Naive B cell (primary cell): ENCODE measurements at regions not wholly inside any gene's neighbourhood (a gene's known extent, or its start where the extent isn't known, plus 50 kb on each side); places are given as distances from the start of the nearest gene placed in this dataset.

Source experiments
- ATAC-seq, 2 donors: fragments of 150-1000 bp; cut with Tn5 transposase; 2 replicates each; pipeline ENCODE4 v1.10.0; 2021; ENCODE audit warnings: low read depth in 2 of 2, mild to moderate bottlenecking in 2 of 2, moderate library complexity in 2 of 2
- DNase-seq: peaks from one replicate; pipeline ENCODE4 v3.0.0; 2022
- H3K27ac Mint-ChIP-seq, 6 donors: one replicate each; pipeline ENCODE4 v1.8.0; 2020 to 2022; ENCODE audit warnings: mild to moderate bottlenecking in 6 of 6, mixed read lengths in 6 of 6, moderate library complexity in 5 of 6, inconsistent platforms in 2 of 6
- H3K27me3 Mint-ChIP-seq, 3 donors: one replicate each; pipeline ENCODE4 v1.8.0; 2021 to 2022; ENCODE audit warnings: mixed read lengths in 3 of 3, mild to moderate bottlenecking in 1 of 3
- H3K36me3 Mint-ChIP-seq, 2 donors: one replicate each; pipeline ENCODE4 v1.8.0; 2020 to 2022; ENCODE audit warnings: mixed read lengths in 2 of 2, inconsistent platforms in 1 of 2, mild to moderate bottlenecking in 1 of 2
- H3K4me1 Mint-ChIP-seq, 3 donors: one replicate each; pipeline ENCODE4 v1.8.0; 2020 to 2022; ENCODE audit warnings: mixed read lengths in 3 of 3, inconsistent platforms in 1 of 3, mild to moderate bottlenecking in 1 of 3, moderate library complexity in 1 of 3
- H3K4me3 Mint-ChIP-seq, 8 donors: one replicate each; pipeline ENCODE4 v1.8.0; 2020 to 2022; ENCODE audit warnings: mild to moderate bottlenecking in 8 of 8, mixed read lengths in 8 of 8, moderate library complexity in 8 of 8, inconsistent platforms in 2 of 8
- H3K9me3 Mint-ChIP-seq, 7 donors: one replicate each; pipeline ENCODE4 v1.8.0; 2020 to 2022; ENCODE audit warnings: mixed read lengths in 7 of 7, mild to moderate bottlenecking in 5 of 7, inconsistent platforms in 2 of 7, moderate library complexity in 1 of 7

- DNase-seq = no peak
- H3K36me3 Mint-ChIP-seq = no peaks in the 10 kb centered on the region
- peaks cover 5 to 21% (median 10%) of the 10 kb centered on the region in 7 donors for H3K9me3 Mint-ChIP-seq
- no peaks in the 10 kb centered on the region for H3K27me3 Mint-ChIP-seq
- no peak overlapping the region for H3K4me3 Mint-ChIP-seq
- H3K4me1 Mint-ChIP-seq = no peaks in the 10 kb centered on the region
- ATAC-seq = no peak
- no peak overlapping the region for H3K27ac Mint-ChIP-seq
Observed at GRCh38 chr11:106451228-106451922, 373.9 kb downstream of the AASDHPPT start.

GRCh38 chr11:106456647-106457046 is 379.2 kb downstream of the AASDHPPT start:
- H3K27me3 Mint-ChIP-seq = no peaks in the 10 kb centered on the region
- no peak overlapping the region for H3K4me3 Mint-ChIP-seq
- ATAC-seq (no peak), DNase-seq (no peak)
- H3K4me1 Mint-ChIP-seq = no peaks in the 10 kb centered on the region
- H3K36me3 Mint-ChIP-seq = no peaks in the 10 kb centered on the region
- H3K9me3 Mint-ChIP-seq = peaks cover 0 to 21% (median 5%) of the 10 kb centered on the region in 7 donors
- no peak overlapping the region for H3K27ac Mint-ChIP-seq

GRCh38 chr11:106457727-106458126 is 380.3 kb downstream of the AASDHPPT start:
- Mint-ChIP-seq H3K27ac (no peak overlapping the region), H3K27me3 (no peaks in the 10 kb centered on the region), H3K4me3 (no peak overlapping the region), H3K4me1 (no peaks in the 10 kb centered on the region), H3K9me3 (peaks cover 0 to 15% (median 7%) of the 10 kb centered on the region in 7 donors), H3K36me3 (no peaks in the 10 kb centered on the region)
- no peak for DNase-seq
- ATAC-seq = no peak

- no peak overlapping the region for H3K4me3 Mint-ChIP-seq
- ATAC-seq (no peak), DNase-seq (no peak)
- H3K36me3 Mint-ChIP-seq = no peaks in the 10 kb centered on the region
- H3K9me3 Mint-ChIP-seq = peaks cover 0 to 14% (median 7%) of the 10 kb centered on the region in 7 donors
- H3K27ac Mint-ChIP-seq = no peak overlapping the region
- no peaks in the 10 kb centered on the region for H3K27me3 Mint-ChIP-seq
- H3K4me1 Mint-ChIP-seq = no peaks in the 10 kb centered on the region
Observed at GRCh38 chr11:106459135-106459534, 381.7 kb downstream of the AASDHPPT start.

GRCh38 chr11:106461148-106461691 is 383.8 kb downstream of the AASDHPPT start:
- no peaks in the 10 kb centered on the region for H3K36me3 Mint-ChIP-seq
- no peaks in the 10 kb centered on the region for H3K27me3 Mint-ChIP-seq
- DNase-seq = no peak
- peaks cover 0 to 8% (median 4%) of the 10 kb centered on the region in 7 donors for H3K9me3 Mint-ChIP-seq
- H3K27ac Mint-ChIP-seq = no peak overlapping the region
- ATAC-seq = no peak
- H3K4me1 Mint-ChIP-seq = no peaks in the 10 kb centered on the region
- H3K4me3 Mint-ChIP-seq = no peak overlapping the region

- ATAC-seq (no peak), DNase-seq (no peak)
- Mint-ChIP-seq H3K36me3 (no peaks in the 10 kb centered on the region), H3K27me3 (no peaks in the 10 kb centered on the region), H3K27ac (no peak overlapping the region), H3K4me1 (no peaks in the 10 kb centered on the region), H3K9me3 (peaks cover 0 to 8% (median 4%) of the 10 kb centered on the region in 7 donors), H3K4me3 (no peak overlapping the region)
Observed at GRCh38 chr11:106461839-106462545, 384.5 kb downstream of the AASDHPPT start.

- Mint-ChIP-seq H3K9me3 (peaks cover 0 to 11% (median 4%) of the 10 kb centered on the region in 7 donors), H3K4me3 (no peak overlapping the region), H3K27ac (no peak overlapping the region), H3K4me1 (no peaks in the 10 kb centered on the region), H3K27me3 (no peaks in the 10 kb centered on the region), H3K36me3 (no peaks in the 10 kb centered on the region)
- DNase-seq = no peak
- ATAC-seq = no peak
Observed at GRCh38 chr11:106463154-106463553, 385.7 kb downstream of the AASDHPPT start.

GRCh38 chr11:106463796-106464201 is 386.3 kb downstream of the AASDHPPT start:
- Mint-ChIP-seq H3K27ac (no peak overlapping the region), H3K27me3 (no peaks in the 10 kb centered on the region), H3K9me3 (peaks cover 0 to 11% (median 4%) of the 10 kb centered on the region in 7 donors), H3K36me3 (no peaks in the 10 kb centered on the region), H3K4me1 (no peaks in the 10 kb centered on the region), H3K4me3 (no peak overlapping the region)
- DNase-seq (no peak), ATAC-seq (no peak)

- no peak for ATAC-seq
- no peak for DNase-seq
- Mint-ChIP-seq H3K27me3 (no peaks in the 10 kb centered on the region), H3K4me1 (no peaks in the 10 kb centered on the region), H3K9me3 (peaks cover 0 to 11% (median 4%) of the 10 kb centered on the region in 7 donors), H3K4me3 (no peak overlapping the region), H3K36me3 (no peaks in the 10 kb centered on the region), H3K27ac (no peak overlapping the region)
Observed at GRCh38 chr11:106464728-106465127, 387.3 kb downstream of the AASDHPPT start.

- H3K27ac Mint-ChIP-seq = no peak overlapping the region
- H3K4me1 Mint-ChIP-seq = no peaks in the 10 kb centered on the region
- no peaks in the 10 kb centered on the region for H3K36me3 Mint-ChIP-seq
- no peak overlapping the region for H3K4me3 Mint-ChIP-seq
- peaks cover 0 to 11% (median 4%) of the 10 kb centered on the region in 7 donors for H3K9me3 Mint-ChIP-seq
- H3K27me3 Mint-ChIP-seq = no peaks in the 10 kb centered on the region
- ATAC-seq (no peak), DNase-seq (no peak)
Observed at GRCh38 chr11:106466521-106467080, 389.1 kb downstream of the AASDHPPT start.

- no peak for DNase-seq
- H3K27ac Mint-ChIP-seq = no peak overlapping the region
- H3K36me3 Mint-ChIP-seq = no peaks in the 10 kb centered on the region
- peaks cover 0 to 8% (median 2%) of the 10 kb centered on the region in 7 donors for H3K9me3 Mint-ChIP-seq
- no peak overlapping the region for H3K4me3 Mint-ChIP-seq
- ATAC-seq = no peak
- no peaks in the 10 kb centered on the region for H3K27me3 Mint-ChIP-seq
- no peaks in the 10 kb centered on the region for H3K4me1 Mint-ChIP-seq
Observed at GRCh38 chr11:106467501-106467900, 390.0 kb downstream of the AASDHPPT start.

- H3K9me3 Mint-ChIP-seq = peaks cover 0 to 8% (median 2%) of the 10 kb centered on the region in 7 donors
Observed at GRCh38 chr11:106468086-106468485, 390.6 kb downstream of the AASDHPPT start.

GRCh38 chr11:106468531-106468930 is 391.1 kb downstream of the AASDHPPT start:
- ATAC-seq (no peak), DNase-seq (no peak)
- Mint-ChIP-seq H3K4me3 (no peak overlapping the region), H3K27ac (no peak overlapping the region), H3K27me3 (no peaks in the 10 kb centered on the region), H3K9me3 (peaks cover 0 to 8% (median 2%) of the 10 kb centered on the region in 7 donors), H3K36me3 (no peaks in the 10 kb centered on the region), H3K4me1 (no peaks in the 10 kb centered on the region)

More at GRCh38 chr11:106468086-106468485, 390.6 kb downstream of the AASDHPPT start:
- no peak overlapping the region for H3K4me3 Mint-ChIP-seq
- H3K36me3 Mint-ChIP-seq = no peaks in the 10 kb centered on the region
- no peaks in the 10 kb centered on the region for H3K4me1 Mint-ChIP-seq
- H3K27me3 Mint-ChIP-seq = no peaks in the 10 kb centered on the region
- DNase-seq (no peak), ATAC-seq (no peak)
- H3K27ac Mint-ChIP-seq = no peak overlapping the region

GRCh38 chr11:106470230-106470629 is 392.8 kb downstream of the AASDHPPT start:
- Mint-ChIP-seq H3K4me3 (no peak overlapping the region), H3K36me3 (no peaks in the 10 kb centered on the region), H3K9me3 (peaks cover 0 to 8% (median under 1%) of the 10 kb centered on the region in 7 donors), H3K27ac (no peak overlapping the region), H3K27me3 (no peaks in the 10 kb centered on the region), H3K4me1 (no peaks in the 10 kb centered on the region)
- ATAC-seq (no peak), DNase-seq (no peak)
